ENCODE measurements at regions not wholly inside any gene's neighbourhood (a gene's known extent, or its start where the extent isn't known, plus 50 kb on each side); places are given as distances from the start of the nearest gene placed in this dataset.

DNA sequence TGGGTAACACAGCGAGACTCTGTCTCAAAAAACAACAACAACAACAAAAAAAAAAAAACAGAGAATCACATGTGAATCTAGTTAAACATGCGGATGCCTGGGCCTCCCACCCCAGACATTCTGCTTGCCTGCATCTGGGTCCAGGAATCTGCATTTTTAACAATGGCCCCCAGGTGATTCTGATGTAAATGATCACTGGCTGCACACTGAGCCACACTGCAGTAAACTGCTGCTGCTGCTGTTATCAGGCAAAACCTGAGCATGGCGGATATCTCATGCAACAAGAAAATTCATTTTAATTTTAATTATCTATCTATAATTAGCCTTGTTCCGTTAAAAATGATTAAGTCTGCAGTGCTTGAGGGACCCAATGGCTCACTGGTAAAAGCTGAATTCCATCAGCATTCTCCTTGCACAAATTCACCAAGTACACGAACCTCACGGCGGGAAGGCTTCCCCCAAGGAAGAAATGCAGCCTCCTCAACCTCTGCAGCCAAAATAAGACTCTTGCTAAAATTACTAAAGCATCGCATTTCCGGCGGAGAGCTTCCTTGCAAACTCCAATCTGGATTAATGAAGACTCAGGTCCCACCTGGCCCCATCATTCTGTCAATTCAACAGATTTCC lies 81.6 kb upstream of the SNX9 start:
- Histone ChIP-seq H3K4me1 (no peaks in the 10 kb centered on the region), H3K36me3 (no peaks in the 10 kb centered on the region), H3K4me3 (no peak overlapping the region), H3K27me3 (no peaks in the 10 kb centered on the region), H3K9me3 (no peaks in the 10 kb centered on the region), H3K27ac (peak overlapping the region; percentile 52 to 67)
- intact Hi-C loops (cut with DNase I; ENCODE audit: low total_unique reads): no loop called here
- no peak for DNase-seq
- no peak for TF ChIP-seq POLR2A (IDR thresholded peaks at IDR 0.05)
- TF ChIP-seq, protein P1, sequence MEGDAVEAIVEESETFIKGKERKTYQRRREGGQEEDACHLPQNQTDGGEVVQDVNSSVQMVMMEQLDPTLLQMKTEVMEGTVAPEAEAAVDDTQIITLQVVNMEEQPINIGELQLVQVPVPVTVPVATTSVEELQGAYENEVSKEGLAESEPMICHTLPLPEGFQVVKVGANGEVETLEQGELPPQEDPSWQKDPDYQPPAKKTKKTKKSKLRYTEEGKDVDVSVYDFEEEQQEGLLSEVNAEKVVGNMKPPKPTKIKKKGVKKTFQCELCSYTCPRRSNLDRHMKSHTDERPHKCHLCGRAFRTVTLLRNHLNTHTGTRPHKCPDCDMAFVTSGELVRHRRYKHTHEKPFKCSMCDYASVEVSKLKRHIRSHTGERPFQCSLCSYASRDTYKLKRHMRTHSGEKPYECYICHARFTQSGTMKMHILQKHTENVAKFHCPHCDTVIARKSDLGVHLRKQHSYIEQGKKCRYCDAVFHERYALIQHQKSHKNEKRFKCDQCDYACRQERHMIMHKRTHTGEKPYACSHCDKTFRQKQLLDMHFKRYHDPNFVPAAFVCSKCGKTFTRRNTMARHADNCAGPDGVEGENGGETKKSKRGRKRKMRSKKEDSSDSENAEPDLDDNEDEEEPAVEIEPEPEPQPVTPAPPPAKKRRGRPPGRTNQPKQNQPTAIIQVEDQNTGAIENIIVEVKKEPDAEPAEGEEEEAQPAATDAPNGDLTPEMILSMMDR (IDR thresholded peaks at IDR 0.05): no peak

DNA sequence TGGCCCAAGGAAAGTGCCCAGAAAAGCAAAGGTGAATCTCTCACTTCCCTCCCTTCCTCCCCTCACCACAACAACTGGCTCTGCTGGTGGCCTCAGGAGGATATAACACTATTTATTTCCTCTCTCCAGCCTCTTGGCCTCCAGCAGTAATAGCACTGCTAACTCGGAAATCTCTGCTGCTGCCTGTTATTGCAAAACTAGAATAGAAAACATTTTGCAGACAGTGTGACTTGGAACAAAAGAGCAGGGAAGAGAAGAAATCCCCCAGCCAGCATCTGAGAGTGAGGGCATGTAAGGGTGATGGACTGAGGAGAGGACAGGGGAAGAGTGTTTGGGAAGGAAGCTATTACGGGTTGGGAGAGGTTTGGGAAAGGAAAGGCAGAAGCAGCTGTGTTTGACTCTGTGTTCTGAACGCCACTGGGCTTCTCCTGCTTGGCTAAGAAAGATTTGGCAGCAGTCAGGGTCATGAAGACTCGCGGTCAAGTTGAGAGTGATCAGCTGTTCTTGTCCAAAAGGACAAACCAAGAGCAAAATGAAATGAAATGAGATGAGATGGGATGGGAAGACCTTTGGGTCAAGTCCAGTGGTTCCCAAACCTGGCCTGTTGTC lies 81.0 kb upstream of the SNX9 start:
- peak; percentile 52 to 62 for DNase-seq
- Histone ChIP-seq H3K27ac (peak overlapping the region; percentile 52 to 67), H3K9me3 (no peaks in the 10 kb centered on the region), H3K27me3 (no peaks in the 10 kb centered on the region), H3K4me1 (no peaks in the 10 kb centered on the region), H3K4me3 (no peak overlapping the region), H3K36me3 (no peaks in the 10 kb centered on the region)
- intact Hi-C loops (cut with DNase I; ENCODE audit: low total_unique reads): no loop called here
- no peak for TF ChIP-seq POLR2A (IDR thresholded peaks at IDR 0.05)
- TF ChIP-seq, protein P1 (IDR thresholded peaks at IDR 0.05): no peak

DNA sequence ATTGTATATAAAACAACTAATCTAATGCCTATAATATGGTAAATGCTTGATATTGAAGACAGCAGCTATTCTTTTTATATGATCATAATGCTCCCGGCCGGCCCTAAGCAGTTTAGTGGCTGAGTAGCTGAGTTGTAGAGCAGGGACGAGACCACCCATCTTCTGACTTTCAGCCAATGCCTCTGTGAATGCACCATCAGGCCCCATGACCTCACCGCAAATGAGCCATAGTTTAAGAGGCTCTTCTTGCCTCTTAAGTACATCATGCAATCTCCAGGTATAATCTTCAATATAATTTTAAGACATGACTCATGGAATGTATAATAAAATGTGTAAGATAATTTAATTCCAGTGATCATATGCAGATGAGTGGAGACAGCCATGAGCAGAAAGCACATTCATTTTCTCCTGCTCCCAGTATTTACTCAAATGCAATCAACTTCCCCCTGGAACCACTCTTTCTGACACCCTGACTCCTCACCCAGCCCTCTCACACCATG lies 78.9 kb upstream of the SNX9 start:
- Histone ChIP-seq H3K4me1 (no peaks in the 10 kb centered on the region), H3K9me3 (no peaks in the 10 kb centered on the region), H3K27ac (no peak overlapping the region), H3K36me3 (no peaks in the 10 kb centered on the region), H3K4me3 (no peak overlapping the region), H3K27me3 (no peaks in the 10 kb centered on the region)
- intact Hi-C loops (cut with DNase I; ENCODE audit: low total_unique reads): no loop called here
- TF ChIP-seq, protein P1 (IDR thresholded peaks at IDR 0.05): no peak
- TF ChIP-seq POLR2A (IDR thresholded peaks at IDR 0.05): no peak
- no peak for DNase-seq

DNA sequence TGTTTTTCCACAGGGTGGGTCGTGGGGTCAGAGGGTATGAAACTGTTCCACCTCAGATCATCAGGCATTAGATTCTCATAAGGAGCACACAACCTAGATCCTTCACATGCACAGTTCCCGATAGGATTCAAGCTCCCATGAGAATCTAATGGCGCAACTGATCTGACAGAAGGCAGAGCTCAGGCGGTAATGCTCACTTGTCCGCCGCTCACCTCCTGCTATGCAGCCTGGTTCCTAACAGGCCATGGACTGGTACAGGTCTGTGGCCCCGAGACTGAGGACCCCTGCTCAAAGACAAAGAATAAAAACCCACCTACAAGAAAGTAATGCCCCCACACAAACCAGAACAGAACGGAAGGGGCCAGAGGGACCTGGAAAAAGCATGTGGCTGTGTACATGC lies 76.1 kb upstream of the SNX9 start:
- Histone ChIP-seq H3K27me3 (no peaks in the 10 kb centered on the region), H3K36me3 (no peaks in the 10 kb centered on the region), H3K4me1 (no peaks in the 10 kb centered on the region), H3K4me3 (no peak overlapping the region), H3K27ac (no peak overlapping the region), H3K9me3 (no peaks in the 10 kb centered on the region)
- intact Hi-C loops (cut with DNase I; ENCODE audit: low total_unique reads): no loop called here
- no peak for TF ChIP-seq POLR2A (IDR thresholded peaks at IDR 0.05)
- TF ChIP-seq, protein P1 (IDR thresholded peaks at IDR 0.05): no peak
- no peak for DNase-seq

DNA sequence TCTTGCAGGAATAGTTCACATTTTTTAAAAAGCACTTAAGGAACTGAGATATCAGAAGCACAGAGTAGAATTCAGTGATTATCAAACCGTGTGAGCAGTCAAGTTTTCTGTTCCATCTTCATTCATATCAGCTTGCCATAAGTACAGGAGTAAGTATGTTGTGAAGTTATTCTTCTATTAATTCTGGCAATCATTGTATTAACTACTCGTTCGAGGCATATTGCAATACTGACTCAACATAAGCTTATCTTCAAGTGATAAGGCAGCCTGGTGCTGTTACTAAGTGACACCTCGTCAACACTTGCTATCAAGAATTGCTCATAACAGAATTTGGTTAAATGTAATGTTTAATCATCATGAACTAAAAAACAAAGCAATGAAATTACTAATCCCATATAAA lies 75.7 kb upstream of the SNX9 start:
- Histone ChIP-seq H3K36me3 (no peaks in the 10 kb centered on the region), H3K4me1 (no peaks in the 10 kb centered on the region), H3K9me3 (no peaks in the 10 kb centered on the region), H3K27ac (no peak overlapping the region), H3K27me3 (no peaks in the 10 kb centered on the region), H3K4me3 (no peak overlapping the region)
- DNase-seq: no peak
- intact Hi-C loops (cut with DNase I; ENCODE audit: low total_unique reads): no loop called here
- TF ChIP-seq, protein P1 (IDR thresholded peaks at IDR 0.05): no peak
- TF ChIP-seq POLR2A (IDR thresholded peaks at IDR 0.05): no peak

All from uterus (tissue), 3 donors.